ENCODE measurements at regions not wholly inside any gene's neighbourhood (a gene's known extent, or its start where the extent isn't known, plus 50 kb on each side); places are given as distances from the start of the nearest gene placed in this dataset.

DNA sequence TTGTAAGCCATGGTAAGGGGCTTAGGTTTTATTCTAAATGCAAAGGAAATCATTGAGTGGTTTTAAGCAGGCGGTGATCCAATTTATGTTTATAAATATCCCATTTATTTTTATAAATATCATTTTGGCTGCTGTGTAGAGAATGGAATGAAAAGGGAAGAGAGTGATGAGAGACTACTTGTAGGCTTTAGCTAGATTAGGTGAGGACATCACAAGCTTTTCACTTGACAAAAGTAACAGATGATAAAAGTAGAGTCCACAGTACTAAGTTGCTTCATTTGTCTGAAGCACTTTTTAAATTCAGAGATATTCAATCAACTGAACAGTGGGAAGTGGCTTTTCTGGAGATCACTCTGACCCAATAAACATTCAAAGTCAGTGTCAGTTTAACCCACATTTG lies 65.4 kb upstream of the FSHR start:
- ChIA-PET POLR2A (no interaction called here), CTCF (no interaction called here)

DNA sequence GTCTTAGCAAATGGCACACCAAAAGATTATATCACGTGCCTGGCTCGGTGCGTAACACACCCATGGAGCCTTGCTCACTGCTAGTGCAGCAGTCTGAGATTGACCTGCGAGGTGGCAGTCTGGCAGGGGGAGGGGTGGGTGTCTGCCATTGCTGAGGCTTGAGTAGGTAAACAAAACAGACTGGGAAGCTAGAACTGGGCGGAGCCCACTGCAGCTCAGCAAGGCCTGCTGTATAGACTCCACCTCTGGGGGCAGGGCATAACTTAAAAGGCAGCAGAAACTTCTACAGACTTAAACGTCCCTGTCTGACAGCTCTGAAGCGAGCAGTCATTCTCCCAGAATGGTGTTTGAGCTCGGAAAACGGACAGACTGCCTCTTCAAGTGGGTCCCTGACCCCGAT lies 55.9 kb upstream of the FSHR start:
- ChIA-PET CTCF (no interaction called here), POLR2A (no interaction called here)

DNA sequence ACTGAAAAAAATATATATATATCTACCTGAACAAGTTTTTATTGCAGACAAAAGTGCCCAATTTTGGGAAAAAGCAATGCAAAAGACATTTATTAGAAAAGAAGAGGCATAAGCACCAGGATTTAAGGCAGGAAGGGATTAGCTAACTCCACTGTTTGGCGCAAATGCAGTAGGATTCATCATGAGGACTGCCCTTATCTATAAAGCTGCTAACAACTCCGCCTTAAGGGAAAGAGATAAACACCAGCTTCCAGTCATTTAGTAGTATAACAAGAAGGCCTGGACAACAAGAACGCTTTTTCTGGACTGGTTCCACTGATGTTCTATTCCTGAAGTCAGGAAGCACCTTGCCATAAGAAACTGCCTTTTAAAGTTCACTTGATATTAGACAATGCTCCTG lies 52.9 kb upstream of the FSHR start:
- POLR2A ChIA-PET = no interaction called here
- CTCF ChIA-PET = no interaction called here

Measured in activated CD8-positive, alpha-beta memory T cell treated with anti-CD3 and anti-CD28 coated beads for 36 hours (primary cell).